Rectal smooth muscle tissue (tissue), 1 donor: ENCODE measurements at regions not wholly inside any gene's neighbourhood (a gene's known extent, or its start where the extent isn't known, plus 50 kb on each side); places are given as distances from the start of the nearest gene placed in this dataset.

Experiments used
- H3K27ac ChIP-seq: one replicate; pipeline ENCODE4 v1.7.0; 2013; ENCODE audit warnings: low read depth, low read length, inconsistent platforms
- H3K27me3 ChIP-seq: one replicate; pipeline ENCODE4 v1.7.0; 2013; ENCODE audit warnings: low read length; ENCODE audit not compliant: control insufficient read depth, insufficient read depth
- H3K36me3 ChIP-seq: one replicate; pipeline ENCODE4 v1.7.0; 2013; ENCODE audit warnings: low read length; ENCODE audit not compliant: control insufficient read depth, insufficient read depth
- H3K4me1 ChIP-seq: one replicate; pipeline ENCODE4 v1.7.0; 2013; ENCODE audit warnings: low read length; ENCODE audit not compliant: control insufficient read depth, insufficient read depth
- H3K4me3 ChIP-seq: one replicate; pipeline ENCODE4 v1.7.0; 2013; ENCODE audit warnings: low read length
- H3K9ac ChIP-seq: one replicate; pipeline ENCODE4 v1.7.0; 2013; ENCODE audit warnings: low read length

DNA sequence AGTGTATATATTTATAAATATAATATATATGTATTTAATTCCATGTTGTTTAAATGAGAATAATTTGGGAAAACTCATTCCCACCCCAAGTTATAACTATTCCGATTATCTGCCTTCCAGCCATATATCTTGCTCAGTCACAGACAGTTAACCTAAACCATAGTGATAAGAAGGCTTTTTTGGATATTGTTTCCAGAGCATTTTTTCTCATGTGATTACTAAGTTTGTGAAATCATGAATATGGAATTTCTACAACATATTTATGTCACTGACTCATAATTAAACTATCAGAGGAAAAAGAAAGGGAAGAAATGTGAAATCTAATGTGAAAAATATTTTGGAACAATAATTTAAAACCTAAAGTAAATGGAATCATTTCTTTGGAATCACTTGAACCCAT lies 1163.5 kb upstream of the PABPC4L start:
- no peak overlapping the region for H3K9ac ChIP-seq

DNA sequence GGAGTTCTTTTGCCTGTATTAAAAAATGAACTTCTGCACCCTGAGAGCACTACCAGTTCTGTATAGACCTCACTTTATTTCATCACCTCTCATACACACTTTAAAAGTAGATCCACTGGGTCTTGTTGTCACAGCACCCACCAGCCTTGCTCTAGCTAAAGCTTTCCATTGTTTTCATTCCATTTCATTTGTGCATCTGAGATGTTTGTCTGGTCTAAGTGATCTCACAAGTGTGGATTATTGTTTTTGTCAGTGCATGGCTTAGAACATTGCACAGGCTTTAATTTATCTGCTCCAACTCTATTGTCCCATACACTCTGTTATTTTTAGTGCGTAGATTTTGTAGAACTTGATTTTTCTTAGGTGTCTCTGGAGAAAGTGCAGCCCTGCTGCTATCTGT lies 1157.5 kb upstream of the PABPC4L start:
- no peak overlapping the region for H3K4me3 ChIP-seq
- H3K27me3 ChIP-seq, result no peaks in the 10 kb centered on the region
- no peaks in the 10 kb centered on the region for H3K4me1 ChIP-seq

More for the DNA sequence above, 1163.5 kb upstream of the PABPC4L start:
- no peak overlapping the region for H3K4me3 ChIP-seq
- H3K27ac ChIP-seq, result no peak overlapping the region
- H3K27me3 ChIP-seq, result no peaks in the 10 kb centered on the region
- no peaks in the 10 kb centered on the region for H3K4me1 ChIP-seq
- no peaks in the 10 kb centered on the region for H3K36me3 ChIP-seq

GRCh38 chr4:135357091-135357490 lies 1155.5 kb upstream of the PABPC4L start:
- Histone ChIP-seq H3K27me3 (no peaks in the 10 kb centered on the region), H3K27ac (no peak overlapping the region), H3K9ac (no peak overlapping the region), H3K4me3 (no peak overlapping the region), H3K4me1 (no peaks in the 10 kb centered on the region), H3K36me3 (no peaks in the 10 kb centered on the region)

More for the DNA sequence above, 1157.5 kb upstream of the PABPC4L start:
- Histone ChIP-seq H3K9ac (no peak overlapping the region), H3K27ac (no peak overlapping the region), H3K36me3 (no peaks in the 10 kb centered on the region)

DNA sequence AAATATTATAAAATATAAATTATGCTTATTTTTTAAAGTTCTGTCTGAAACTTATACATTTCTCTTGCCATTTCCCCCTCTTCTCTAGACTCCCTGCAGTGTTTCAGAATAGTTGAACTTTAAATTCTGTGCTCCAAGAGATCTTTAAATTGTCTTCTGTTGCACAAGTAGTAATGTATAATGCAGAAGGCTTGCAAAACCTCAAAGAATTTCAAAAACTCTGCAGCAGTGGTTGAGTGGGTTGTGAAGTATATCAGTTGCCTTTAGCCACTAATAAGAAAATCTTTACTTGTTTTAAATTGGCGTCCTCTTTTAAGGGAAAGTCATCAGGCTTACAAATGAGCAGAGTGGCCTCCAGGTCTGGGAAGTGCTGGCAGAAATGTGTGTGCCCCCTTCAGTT lies 1153.3 kb upstream of the PABPC4L start:
- H3K36me3 ChIP-seq, result no peaks in the 10 kb centered on the region
- no peak overlapping the region for H3K9ac ChIP-seq
- no peaks in the 10 kb centered on the region for H3K27me3 ChIP-seq
- no peaks in the 10 kb centered on the region for H3K4me1 ChIP-seq
- H3K4me3 ChIP-seq, result no peak overlapping the region
- H3K27ac ChIP-seq, result no peak overlapping the region

- H3K4me1 ChIP-seq, result no peaks in the 10 kb centered on the region
- H3K36me3 ChIP-seq, result no peaks in the 10 kb centered on the region
- H3K27ac ChIP-seq, result no peak overlapping the region
- no peak overlapping the region for H3K9ac ChIP-seq
- H3K4me3 ChIP-seq, result no peak overlapping the region
- no peaks in the 10 kb centered on the region for H3K27me3 ChIP-seq
Observed at GRCh38 chr4:135353008-135353407, 1151.4 kb upstream of the PABPC4L start.

- H3K4me3 ChIP-seq, result no peak overlapping the region
- H3K9ac ChIP-seq, result no peak overlapping the region
- H3K4me1 ChIP-seq, result no peaks in the 10 kb centered on the region
- no peak overlapping the region for H3K27ac ChIP-seq
- no peaks in the 10 kb centered on the region for H3K27me3 ChIP-seq
- no peaks in the 10 kb centered on the region for H3K36me3 ChIP-seq
Observed at GRCh38 chr4:135344492-135344891, 1142.9 kb upstream of the PABPC4L start.

GRCh38 chr4:135338181-135338580 lies 1136.6 kb upstream of the PABPC4L start:
- no peaks in the 10 kb centered on the region for H3K4me1 ChIP-seq
- H3K36me3 ChIP-seq, result no peaks in the 10 kb centered on the region
- no peak overlapping the region for H3K4me3 ChIP-seq
- no peaks in the 10 kb centered on the region for H3K27me3 ChIP-seq
- H3K27ac ChIP-seq, result no peak overlapping the region
- H3K9ac ChIP-seq, result no peak overlapping the region

GRCh38 chr4:135325264-135325663 lies 1123.7 kb upstream of the PABPC4L start:
- H3K4me1 ChIP-seq, result no peaks in the 10 kb centered on the region
- no peak overlapping the region for H3K9ac ChIP-seq
- H3K27me3 ChIP-seq, result no peaks in the 10 kb centered on the region
- no peak overlapping the region for H3K27ac ChIP-seq
- H3K36me3 ChIP-seq, result no peaks in the 10 kb centered on the region
- no peak overlapping the region for H3K4me3 ChIP-seq

GRCh38 chr4:135319685-135320084 lies 1118.1 kb upstream of the PABPC4L start:
- Histone ChIP-seq H3K36me3 (no peaks in the 10 kb centered on the region), H3K4me1 (no peaks in the 10 kb centered on the region), H3K27ac (no peak overlapping the region), H3K27me3 (no peaks in the 10 kb centered on the region), H3K9ac (no peak overlapping the region), H3K4me3 (no peak overlapping the region)

- Histone ChIP-seq H3K4me1 (no peaks in the 10 kb centered on the region), H3K27me3 (no peaks in the 10 kb centered on the region), H3K36me3 (no peaks in the 10 kb centered on the region), H3K9ac (no peak overlapping the region), H3K27ac (no peak overlapping the region), H3K4me3 (no peak overlapping the region)
Observed at GRCh38 chr4:135316266-135316779, 1114.7 kb upstream of the PABPC4L start.

- H3K9ac ChIP-seq, result no peak overlapping the region
- H3K27me3 ChIP-seq, result no peaks in the 10 kb centered on the region
- no peaks in the 10 kb centered on the region for H3K4me1 ChIP-seq
- H3K4me3 ChIP-seq, result no peak overlapping the region
- no peak overlapping the region for H3K27ac ChIP-seq
- H3K36me3 ChIP-seq, result no peaks in the 10 kb centered on the region
Observed at GRCh38 chr4:135290136-135290535, 1088.5 kb upstream of the PABPC4L start.

DNA sequence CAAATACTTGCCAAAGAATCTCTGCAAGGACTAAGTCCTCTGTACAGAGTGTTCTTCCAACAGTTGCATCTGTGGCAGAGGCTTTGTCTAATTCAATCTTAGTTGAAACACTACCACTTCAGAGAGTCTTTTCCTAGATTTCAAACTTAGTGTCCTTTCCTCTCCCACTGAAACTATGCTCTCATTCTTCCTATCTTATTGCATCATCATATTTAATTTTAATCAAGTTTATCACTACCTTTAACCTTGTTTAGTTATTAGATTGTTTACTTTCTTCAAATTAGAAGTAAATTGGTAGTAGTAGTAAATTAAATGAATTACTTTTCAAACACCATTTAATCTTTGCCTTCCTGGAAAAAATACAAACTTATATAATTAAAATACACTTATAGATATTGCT lies 1082.3 kb upstream of the PABPC4L start:
- Histone ChIP-seq H3K9ac (no peak overlapping the region), H3K27ac (no peak overlapping the region), H3K36me3 (no peaks in the 10 kb centered on the region), H3K4me3 (no peak overlapping the region), H3K4me1 (no peaks in the 10 kb centered on the region), H3K27me3 (no peaks in the 10 kb centered on the region)

DNA sequence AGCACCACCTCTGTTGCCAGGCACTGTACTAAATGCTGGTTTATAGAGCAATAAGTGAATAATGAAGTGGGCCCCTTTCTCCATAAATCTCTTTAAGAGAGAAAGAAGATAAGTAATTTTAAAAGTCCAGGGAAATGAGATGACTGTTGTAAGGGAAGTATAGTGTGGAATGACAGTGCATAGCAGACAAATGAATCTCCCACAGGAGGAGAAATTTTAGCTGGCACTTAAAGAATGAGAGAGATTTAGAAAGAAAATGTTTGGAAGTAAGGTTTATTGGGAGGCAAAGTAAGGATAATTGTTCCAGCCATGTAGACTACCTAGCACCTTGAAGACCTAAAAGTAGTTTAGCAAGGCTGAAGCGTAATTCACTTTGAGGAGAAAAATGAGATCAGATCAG lies 1081.1 kb upstream of the PABPC4L start:
- Histone ChIP-seq H3K36me3 (no peaks in the 10 kb centered on the region), H3K9ac (no peak overlapping the region), H3K27me3 (no peaks in the 10 kb centered on the region), H3K4me1 (no peaks in the 10 kb centered on the region), H3K27ac (no peak overlapping the region), H3K4me3 (no peak overlapping the region)
